ENCODE measurements at regions not wholly inside any gene's neighbourhood (a gene's known extent, or its start where the extent isn't known, plus 50 kb on each side); places are given as distances from the start of the nearest gene placed in this dataset.

DNA sequence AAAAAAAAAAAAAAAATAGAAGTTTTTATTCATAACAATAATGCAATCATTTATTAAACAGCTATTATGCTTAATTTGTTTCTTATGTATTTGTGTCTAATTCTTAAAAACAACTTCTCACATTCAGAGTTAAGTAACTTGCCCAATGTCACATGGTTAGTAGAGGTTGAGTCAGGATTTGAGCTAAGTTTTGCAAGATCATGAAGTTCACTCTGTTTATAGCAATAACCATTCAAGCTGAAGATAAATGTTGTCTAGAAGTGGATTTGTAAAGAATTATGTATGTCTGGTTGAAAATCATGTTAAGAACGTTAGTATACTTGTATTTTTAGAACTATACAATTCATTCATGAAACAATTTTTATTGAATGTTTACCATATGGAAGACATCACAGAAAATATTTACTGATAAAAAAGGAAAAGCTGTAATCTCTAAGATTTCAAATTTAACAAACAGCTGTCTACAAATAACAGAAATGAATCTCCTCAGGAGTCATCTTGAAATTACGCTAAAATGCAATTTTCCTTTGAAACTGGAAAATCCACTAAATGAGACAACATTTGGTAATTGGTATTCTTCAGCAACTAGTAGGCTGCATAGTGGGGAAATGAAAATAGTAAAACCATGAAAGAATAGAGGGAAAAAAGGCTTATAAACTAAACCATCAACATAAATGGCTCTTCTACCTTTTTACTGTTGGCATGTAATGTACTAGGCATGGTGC, 70.5 kb upstream of the AHR start:
- no peaks in the 10 kb centered on the region for H3K4me1 ChIP-seq
- ChIA-PET POLR2A (no interaction called here), CTCF (no interaction called here)
- 84% methylated on average over 2 of the region's 2 CpGs for WGBS (ENCODE audit: missing lambda C conversion rate)
- H3K9me3 ChIP-seq: no peaks in the 10 kb centered on the region
- no peak for TF ChIP-seq KDM1A (IDR thresholded peaks at IDR 0.05; ENCODE audit: low read depth)
- TF ChIP-seq NPAS2 (CRISPR knock-in tag; IDR thresholded peaks at IDR 0.05; ENCODE audit: borderline replicate concordance): no peak
- TF ChIP-seq, protein P1, sequence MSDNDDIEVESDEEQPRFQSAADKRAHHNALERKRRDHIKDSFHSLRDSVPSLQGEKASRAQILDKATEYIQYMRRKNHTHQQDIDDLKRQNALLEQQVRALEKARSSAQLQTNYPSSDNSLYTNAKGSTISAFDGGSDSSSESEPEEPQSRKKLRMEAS (IDR thresholded peaks at IDR 0.05): no peak
- TF ChIP-seq RFX5 (IDR thresholded peaks at IDR 0.05): no peak
- TF ChIP-seq MYC (IDR thresholded peaks at IDR 0.05; ENCODE audit: borderline replicate concordance, low read length): no peak
- no peak for TF ChIP-seq HDAC2 (IDR thresholded peaks at IDR 0.05)
- TF ChIP-seq, protein P2, sequence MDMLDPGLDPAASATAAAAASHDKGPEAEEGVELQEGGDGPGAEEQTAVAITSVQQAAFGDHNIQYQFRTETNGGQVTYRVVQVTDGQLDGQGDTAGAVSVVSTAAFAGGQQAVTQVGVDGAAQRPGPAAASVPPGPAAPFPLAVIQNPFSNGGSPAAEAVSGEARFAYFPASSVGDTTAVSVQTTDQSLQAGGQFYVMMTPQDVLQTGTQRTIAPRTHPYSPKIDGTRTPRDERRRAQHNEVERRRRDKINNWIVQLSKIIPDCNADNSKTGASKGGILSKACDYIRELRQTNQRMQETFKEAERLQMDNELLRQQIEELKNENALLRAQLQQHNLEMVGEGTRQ (IDR thresholded peaks at IDR 0.05): no peak
- TF ChIP-seq, protein P3, sequence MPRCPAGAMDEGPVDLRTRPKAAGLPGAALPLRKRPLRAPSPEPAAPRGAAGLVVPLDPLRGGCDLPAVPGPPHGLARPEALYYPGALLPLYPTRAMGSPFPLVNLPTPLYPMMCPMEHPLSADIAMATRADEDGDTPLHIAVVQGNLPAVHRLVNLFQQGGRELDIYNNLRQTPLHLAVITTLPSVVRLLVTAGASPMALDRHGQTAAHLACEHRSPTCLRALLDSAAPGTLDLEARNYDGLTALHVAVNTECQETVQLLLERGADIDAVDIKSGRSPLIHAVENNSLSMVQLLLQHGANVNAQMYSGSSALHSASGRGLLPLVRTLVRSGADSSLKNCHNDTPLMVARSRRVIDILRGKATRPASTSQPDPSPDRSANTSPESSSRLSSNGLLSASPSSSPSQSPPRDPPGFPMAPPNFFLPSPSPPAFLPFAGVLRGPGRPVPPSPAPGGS (IDR thresholded peaks at IDR 0.05): no peak
- no peak for TF ChIP-seq FOXS1 (CRISPR knock-in tag; IDR thresholded peaks at IDR 0.05)
- TF ChIP-seq POLR2A (IDR thresholded peaks at IDR 0.05; ENCODE audit: low read length): no peak
- TF ChIP-seq ESRRA (IDR thresholded peaks at IDR 0.05; ENCODE audit: borderline replicate concordance, low read length): no peak
- no peak for TF ChIP-seq MAZ (IDR thresholded peaks at IDR 0.05; ENCODE audit: borderline replicate concordance, low read depth, low read length)
- FAIRE-seq (peak; percentile 61), DNase-seq (ENCODE audit: low read depth in 1 of 2, low spot score in 1 of 2) (no peak), ATAC-seq (no peak)
- no peak overlapping the region for H3K4me3 ChIP-seq
- H3K4me2 ChIP-seq: no peak overlapping the region
- no peak overlapping the region for H3K27ac ChIP-seq

DNA sequence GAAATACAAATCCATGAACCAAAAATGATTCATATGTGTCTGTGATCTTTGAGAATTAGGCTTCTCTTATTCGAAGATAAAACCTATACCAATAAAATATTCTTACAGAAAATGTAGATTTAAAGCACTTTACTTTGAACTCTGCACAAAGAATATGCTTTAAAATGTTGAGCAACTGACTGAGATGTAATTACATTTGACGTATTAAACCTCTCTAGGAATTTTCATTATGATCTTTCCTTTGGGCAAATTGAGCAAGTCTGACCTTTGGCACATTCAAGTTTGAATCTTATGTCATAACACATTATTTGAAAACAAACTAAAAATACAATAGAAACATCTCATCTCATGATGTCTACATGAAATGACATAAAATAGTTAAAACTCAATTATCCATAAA, 69.2 kb upstream of the AHR start:
- ChIA-PET CTCF (no interaction called here), POLR2A (no interaction called here)
- WGBS (ENCODE audit: missing lambda C conversion rate): 66% methylated on average over 2 of the region's 2 CpGs
- Histone ChIP-seq H3K4me3 (no peak overlapping the region), H3K4me2 (no peak overlapping the region), H3K9me3 (no peaks in the 10 kb centered on the region), H3K27ac (no peak overlapping the region), H3K4me1 (peaks cover 7% of the 10 kb centered on the region)
- ATAC-seq (no peak), FAIRE-seq (no peak), DNase-seq (ENCODE audit: low read depth in 1 of 2, low spot score in 1 of 2) (no peak)
- TF ChIP-seq SREBF2 (IDR thresholded peaks at IDR 0.05): no peak
- TF ChIP-seq HOXA7 (CRISPR knock-in tag; IDR thresholded peaks at IDR 0.05): no peak
- no peak for TF ChIP-seq GATA3 (IDR thresholded peaks at IDR 0.05; ENCODE audit: borderline replicate concordance)

DNA sequence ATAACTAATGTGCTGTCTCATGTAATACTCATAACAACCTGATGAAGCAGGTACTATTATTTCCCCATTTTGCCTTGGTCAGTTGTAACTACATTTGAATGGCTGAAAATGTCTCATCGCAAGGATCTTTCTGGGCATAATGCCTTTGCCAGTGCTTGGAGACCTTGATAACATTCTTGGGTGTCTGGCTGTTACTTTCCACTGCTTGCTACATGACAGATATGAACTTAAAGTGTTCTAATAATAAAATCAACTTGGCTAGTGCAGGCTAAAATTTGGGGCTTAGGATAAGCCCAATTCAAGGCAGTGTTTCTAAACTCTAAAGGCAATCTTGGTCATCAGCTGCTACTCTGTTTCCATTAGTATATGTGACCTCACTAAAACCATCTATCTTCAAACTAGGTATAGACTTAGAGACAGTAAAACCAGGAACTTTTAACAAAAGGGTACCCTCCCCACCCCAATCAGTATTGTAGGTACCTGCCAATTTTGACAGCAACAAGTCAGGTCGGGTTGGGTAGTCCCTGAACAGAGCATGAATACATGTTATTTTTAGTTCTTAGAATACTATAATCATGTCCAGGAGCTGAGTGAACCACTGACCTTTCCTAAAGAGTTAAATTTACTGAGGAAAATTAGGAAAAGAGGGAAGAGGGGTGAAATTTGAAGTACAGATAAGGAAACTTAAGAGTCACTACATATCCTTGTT, 68.2 kb upstream of the AHR start:
- CTCF ChIA-PET: no interaction called here
- no peak overlapping the region for H3K27ac ChIP-seq
- no peak overlapping the region for H3K4me2 ChIP-seq
- POLR2A ChIA-PET: no interaction called here
- peaks cover 17% of the 10 kb centered on the region for H3K4me1 ChIP-seq
- H3K9me3 ChIP-seq: no peaks in the 10 kb centered on the region
- H3K4me3 ChIP-seq: no peak overlapping the region
- FAIRE-seq: no peak
- no peak for DNase-seq (ENCODE audit: low read depth in 1 of 2, low spot score in 1 of 2)
- ATAC-seq: no peak
- 56% methylated on average over 2 of the region's 2 CpGs for WGBS (ENCODE audit: missing lambda C conversion rate)
- TF ChIP-seq ZFP36 (IDR thresholded peaks at IDR 0.05; ENCODE audit: borderline replicate concordance, partially characterized antibody) (no peak), CBX2 (IDR thresholded peaks at IDR 0.05; ENCODE audit: borderline replicate concordance, low read depth) (no peak), RARB (CRISPR knock-in tag; IDR thresholded peaks at IDR 0.05) (no peak), HOXB13 (CRISPR knock-in tag; IDR thresholded peaks at IDR 0.05; ENCODE audit: low read depth) (no peak), MYC (IDR thresholded peaks at IDR 0.05; ENCODE audit: borderline replicate concordance, low read length) (no peak), CHD2 (IDR thresholded peaks at IDR 0.05; ENCODE audit: low read length, partially characterized antibody) (no peak), KDM1A (IDR thresholded peaks at IDR 0.05; ENCODE audit: low read depth) (no peak), RCOR1 (IDR thresholded peaks at IDR 0.05; ENCODE audit: low read depth, low read length) (no peak), EP300 (IDR thresholded peaks at IDR 0.05) (no peak), TFCP2L1 (CRISPR knock-in tag; IDR thresholded peaks at IDR 0.05) (no peak), ZSCAN20 (CRISPR knock-in tag; IDR thresholded peaks at IDR 0.05) (no peak), TP53 (CRISPR knock-in tag; IDR thresholded peaks at IDR 0.05) (no peak), CBX8 (IDR thresholded peaks at IDR 0.05) (no peak), FOSB (CRISPR knock-in tag; IDR thresholded peaks at IDR 0.05) (no peak)
- TF ChIP-seq, protein P4, sequence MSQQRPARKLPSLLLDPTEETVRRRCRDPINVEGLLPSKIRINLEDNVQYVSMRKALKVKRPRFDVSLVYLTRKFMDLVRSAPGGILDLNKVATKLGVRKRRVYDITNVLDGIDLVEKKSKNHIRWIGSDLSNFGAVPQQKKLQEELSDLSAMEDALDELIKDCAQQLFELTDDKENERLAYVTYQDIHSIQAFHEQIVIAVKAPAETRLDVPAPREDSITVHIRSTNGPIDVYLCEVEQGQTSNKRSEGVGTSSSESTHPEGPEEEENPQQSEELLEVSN (IDR thresholded peaks at IDR 0.05; ENCODE audit: borderline replicate concordance, low read depth): no peak
- TF ChIP-seq, protein P2 (IDR thresholded peaks at IDR 0.05): no peak
- TF ChIP-seq, protein P5, sequence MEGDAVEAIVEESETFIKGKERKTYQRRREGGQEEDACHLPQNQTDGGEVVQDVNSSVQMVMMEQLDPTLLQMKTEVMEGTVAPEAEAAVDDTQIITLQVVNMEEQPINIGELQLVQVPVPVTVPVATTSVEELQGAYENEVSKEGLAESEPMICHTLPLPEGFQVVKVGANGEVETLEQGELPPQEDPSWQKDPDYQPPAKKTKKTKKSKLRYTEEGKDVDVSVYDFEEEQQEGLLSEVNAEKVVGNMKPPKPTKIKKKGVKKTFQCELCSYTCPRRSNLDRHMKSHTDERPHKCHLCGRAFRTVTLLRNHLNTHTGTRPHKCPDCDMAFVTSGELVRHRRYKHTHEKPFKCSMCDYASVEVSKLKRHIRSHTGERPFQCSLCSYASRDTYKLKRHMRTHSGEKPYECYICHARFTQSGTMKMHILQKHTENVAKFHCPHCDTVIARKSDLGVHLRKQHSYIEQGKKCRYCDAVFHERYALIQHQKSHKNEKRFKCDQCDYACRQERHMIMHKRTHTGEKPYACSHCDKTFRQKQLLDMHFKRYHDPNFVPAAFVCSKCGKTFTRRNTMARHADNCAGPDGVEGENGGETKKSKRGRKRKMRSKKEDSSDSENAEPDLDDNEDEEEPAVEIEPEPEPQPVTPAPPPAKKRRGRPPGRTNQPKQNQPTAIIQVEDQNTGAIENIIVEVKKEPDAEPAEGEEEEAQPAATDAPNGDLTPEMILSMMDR (IDR thresholded peaks at IDR 0.05): no peak
